SK-N-SH (cell line): ENCODE measurements at regions not wholly inside any gene's neighbourhood (a gene's known extent, or its start where the extent isn't known, plus 50 kb on each side); places are given as distances from the start of the nearest gene placed in this dataset.

Source experiments
- CTCF ChIA-PET: fragments of 300-600, 350-600 bp; formaldehyde crosslinking; extraction: SDS; loops from one replicate; lab custom pipeline; 2021; lab: Yijun Ruan, JAX
- POLR2A ChIA-PET: fragments of 350-600 bp; sonication (Branson Sonifier 250); formaldehyde crosslinking; extraction: SDS; loops from one replicate; lab custom pipeline; 2020; ENCODE audit warnings: antibody characterized with exemption, inconsistent platforms; lab: Yijun Ruan, JAX
- DNase-seq: peaks from one replicate; pipeline ENCODE4 v3.0.0; 2012
- H2AFZ ChIP-seq: fragments of 200-600 bp; sonication (generic); 2 replicates; pipeline ENCODE4 v1.8.1; 2016; ENCODE audit warnings: antibody characterized with exemption, mild to moderate bottlenecking, low read depth
- H3F3A ChIP-seq: fragments of 200-600 bp; sonication (generic); replicated peaks from 2 replicates; pipeline ENCODE3; 2016; ENCODE audit warnings: antibody characterized with exemption, mild to moderate bottlenecking; ENCODE audit not compliant: insufficient read depth
- H3K27ac ChIP-seq, 2 experiments: fragments of 200-500 bp in 1 of 2; fragments of 200-600 bp in 1 of 2; sonication (Bioruptor generic) in 1 of 2; sonication (generic), shearing (Covaris generic) in 1 of 2; 2 replicates each; pipeline versions ENCODE4 v1.5.1 to v1.6.1; 2014 to 2016; ENCODE audit warnings: low read depth in 2 of 2, inconsistent platforms in 1 of 2, low read length in 1 of 2, mild to moderate bottlenecking in 1 of 2, mixed read lengths in 1 of 2
- H3K27me3 ChIP-seq: fragments of 200-600 bp; sonication (generic), shearing (Covaris generic); 2 replicates; pipeline ENCODE4 v1.6.1; 2016; ENCODE audit warnings: mixed run types; ENCODE audit not compliant: insufficient read depth
- H3K36me3 ChIP-seq, 2 experiments: fragments of 200-500 bp in 1 of 2; fragments of 200-600 bp in 1 of 2; sonication (Bioruptor generic) in 1 of 2; sonication (generic) in 1 of 2; replicated peaks in 1 of 2; 2 replicates each; pipeline versions ENCODE3 to v1.5.1; 2014 to 2016; ENCODE audit warnings: low read length in 1 of 2, mild to moderate bottlenecking in 1 of 2; ENCODE audit not compliant: insufficient read depth in 2 of 2, control insufficient read depth in 1 of 2
- H3K4me1 ChIP-seq, 2 experiments: fragments of 200-500 bp in 1 of 2; fragments of 200-600 bp in 1 of 2; sonication (Bioruptor generic) in 1 of 2; sonication (generic), shearing (Covaris generic) in 1 of 2; 2 replicates each; pipeline versions ENCODE4 v1.5.1 to v1.6.1; 2014 to 2016; ENCODE audit warnings: low read depth in 1 of 2, low read length in 1 of 2, mixed run types in 1 of 2; ENCODE audit not compliant: insufficient read depth in 2 of 2, control insufficient read depth in 1 of 2
- H3K4me2 ChIP-seq: fragments of 200-600 bp; sonication (generic), shearing (Covaris generic); 2 replicates; pipeline ENCODE4 v1.6.1; 2017; ENCODE audit warnings: mixed run types
- H3K4me3 ChIP-seq, 2 experiments: fragments of 200-500 bp in 1 of 2; fragments of 200-600 bp in 1 of 2; sonication (Bioruptor generic) in 1 of 2; sonication (generic), shearing (Covaris generic) in 1 of 2; 2 replicates each; pipeline versions ENCODE4 v1.5.1 to v1.8.1; 2014 to 2016; ENCODE audit warnings: low read depth in 2 of 2, inconsistent platforms in 1 of 2, low read length in 1 of 2, mild to moderate bottlenecking in 1 of 2, mixed read lengths in 1 of 2, moderate library complexity in 1 of 2
- H3K79me2 ChIP-seq: fragments of 200-600 bp; sonication (generic); 2 replicates; pipeline ENCODE4 v1.8.1; 2017; ENCODE audit warnings: mild to moderate bottlenecking; ENCODE audit not compliant: insufficient read depth
- H3K9ac ChIP-seq: fragments of 200-600 bp; sonication (generic); 2 replicates; pipeline ENCODE4 v1.6.1; 2017; ENCODE audit warnings: mixed run types
- H3K9me2 ChIP-seq: fragments of 200-600 bp; sonication (generic); 2 replicates; pipeline ENCODE4 v1.6.1; 2017; ENCODE audit warnings: mixed run types
- H3K9me3 ChIP-seq: fragments of 200-600 bp; sonication (generic); 2 replicates; pipeline ENCODE4 v1.6.1; 2017; ENCODE audit warnings: mixed run types, mild to moderate bottlenecking, moderate library complexity
- H4K20me1 ChIP-seq: fragments of 200-600 bp; sonication (generic); 2 replicates; pipeline ENCODE4 v1.6.1; 2017; ENCODE audit warnings: mild to moderate bottlenecking, mixed run types; ENCODE audit not compliant: insufficient read depth
- EP300 ChIP-seq, 2 experiments: IDR thresholded peaks; 2 replicates each; pipeline versions ENCODE4 v1.4.0 to v1.6.1; 2012; ENCODE audit warnings: borderline replicate concordance in 1 of 2, low read depth in 1 of 2, low read length in 1 of 2
- EZH2phosphoT487 ChIP-seq: fragments of 200-600 bp; sonication (generic); IDR thresholded peaks from 2 replicates; pipeline ENCODE4 v1.6.1; 2017; ENCODE audit warnings: low read depth, mixed run types, mild to moderate bottlenecking, antibody characterized with exemption, moderate library complexity, borderline replicate concordance
- FOSL2 ChIP-seq: IDR thresholded peaks from 2 replicates; pipeline ENCODE4 v1.4.0; 2012; ENCODE audit warnings: low read depth, mild to moderate bottlenecking, moderate library complexity, borderline replicate concordance
- FOXJ3 ChIP-seq: sonication (generic); formaldehyde crosslinking; IDR thresholded peaks from 2 replicates; pipeline ENCODE4 v1.5.1; 2020; ENCODE audit warnings: mild to moderate bottlenecking, missing genetic modification reagents
- FOXM1 ChIP-seq: IDR thresholded peaks from 2 replicates; pipeline ENCODE4 v1.4.0; 2012; ENCODE audit warnings: low read depth, mild to moderate bottlenecking
- GATA2 ChIP-seq: sonication (generic); formaldehyde crosslinking; IDR thresholded peaks from 2 replicates; pipeline ENCODE4 v1.5.0; 2020; ENCODE audit warnings: mild to moderate bottlenecking, missing genetic modification reagents
- JUND ChIP-seq: IDR thresholded peaks from 2 replicates; pipeline ENCODE4 v1.4.0; 2012
- MXI1 ChIP-seq: IDR thresholded peaks from 2 replicates; pipeline ENCODE4 v1.6.1; 2012; ENCODE audit warnings: mild to moderate bottlenecking, low read depth, low read length, improper control_type of control experiment
- NFIC ChIP-seq: IDR thresholded peaks from 2 replicates; pipeline ENCODE4 v1.4.0; 2012; ENCODE audit warnings: borderline replicate concordance
- RCOR1 ChIP-seq: fragments of 150-350 bp; IDR thresholded peaks from 2 replicates; pipeline ENCODE4 v1.6.1; 2017; ENCODE audit warnings: antibody characterized with exemption, low read length
- RFX5 ChIP-seq: IDR thresholded peaks from 2 replicates; pipeline ENCODE4 v1.6.1; 2012; ENCODE audit warnings: mild to moderate bottlenecking, improper control_type of control experiment, low read length
- TAF1 ChIP-seq: IDR thresholded peaks from 2 replicates; pipeline ENCODE4 v1.6.1; 2012; ENCODE audit warnings: low read depth, mild to moderate bottlenecking, low read length, moderate library complexity, borderline replicate concordance
- TCF12 ChIP-seq: IDR thresholded peaks from 2 replicates; pipeline ENCODE4 v1.4.0; 2012
- WGBS: methylation state at CpG from one replicate; pipeline ENCODE4 v1.1.6; 2017; ENCODE audit warnings: low lambda C conversion rate; 5-methylcytosine and 5-hydroxymethylcytosine counted together
- TF ChIP-seq, protein P1 (sequence below): fragments of 150-350 bp; IDR thresholded peaks from 2 replicates; pipeline ENCODE4 v1.6.1; 2017; ENCODE audit warnings: antibody characterized with exemption, low read length, low read depth, borderline replicate concordance
- TF ChIP-seq, protein P2 (sequence below): fragments of 150-350 bp; IDR thresholded peaks from 2 replicates; pipeline ENCODE4 v1.6.1; 2016; ENCODE audit warnings: mild to moderate bottlenecking, low read depth, low read length
- TF ChIP-seq, protein P3 (sequence below): fragments of 200-600 bp; sonication (generic); IDR thresholded peaks from 2 replicates; pipeline ENCODE4 v1.6.1; 2017; ENCODE audit warnings: antibody characterized with exemption, mild to moderate bottlenecking, moderate library complexity

DNA sequence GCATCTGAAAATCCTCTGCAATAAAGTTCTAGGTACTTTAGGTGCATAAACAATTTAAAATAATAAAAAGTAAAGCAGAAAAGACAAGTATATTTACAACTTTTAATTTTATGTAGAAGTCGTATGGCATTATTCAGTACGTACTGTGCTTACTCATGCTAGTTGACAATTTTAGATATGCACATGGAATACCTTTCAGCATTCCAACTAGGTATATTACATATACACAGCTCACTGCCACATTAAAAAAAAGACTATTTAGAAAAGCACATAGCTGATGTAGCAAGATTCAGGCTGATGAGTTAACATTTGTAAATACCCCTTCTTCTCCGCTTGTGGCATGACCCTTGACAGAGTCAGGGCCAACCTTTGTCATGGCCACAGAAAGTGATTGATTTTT, 171.2 kb downstream of the FBXO15 start:
- ChIA-PET CTCF (no interaction called here), POLR2A (no interaction called here)
- Histone ChIP-seq H3K36me3 (no peaks in the 10 kb centered on the region), H3K9ac (no peak overlapping the region), H3K79me2 (no peaks in the 10 kb centered on the region), H3K27me3 (peaks cover 27% of the 10 kb centered on the region; the same call in 1 of the 2 replicates), H3F3A (no peaks in the 10 kb centered on the region), H3K4me1 (no peaks in the 10 kb centered on the region), H3K27ac (no peak overlapping the region), H3K4me3 (no peak overlapping the region), H3K4me2 (no peak overlapping the region), H3K9me2 (no peaks in the 10 kb centered on the region), H2AFZ (no peak overlapping the region), H3K9me3 (no peaks in the 10 kb centered on the region), H4K20me1 (no peaks in the 10 kb centered on the region)
- no peak for TF ChIP-seq NFIC
- TF ChIP-seq RFX5 = no peak
- TF ChIP-seq RCOR1 = no peak
- no peak for TF ChIP-seq EP300 (IDR thresholded peaks at IDR 0.05; ENCODE audit: borderline replicate concordance in 1 of 2, low read depth in 1 of 2, low read length in 1 of 2)
- no peak for TF ChIP-seq TAF1
- no peak for TF ChIP-seq TCF12
- TF ChIP-seq, protein P1, sequence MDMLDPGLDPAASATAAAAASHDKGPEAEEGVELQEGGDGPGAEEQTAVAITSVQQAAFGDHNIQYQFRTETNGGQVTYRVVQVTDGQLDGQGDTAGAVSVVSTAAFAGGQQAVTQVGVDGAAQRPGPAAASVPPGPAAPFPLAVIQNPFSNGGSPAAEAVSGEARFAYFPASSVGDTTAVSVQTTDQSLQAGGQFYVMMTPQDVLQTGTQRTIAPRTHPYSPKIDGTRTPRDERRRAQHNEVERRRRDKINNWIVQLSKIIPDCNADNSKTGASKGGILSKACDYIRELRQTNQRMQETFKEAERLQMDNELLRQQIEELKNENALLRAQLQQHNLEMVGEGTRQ = no peak
- no peak for TF ChIP-seq FOSL2
- TF ChIP-seq, protein P2, sequence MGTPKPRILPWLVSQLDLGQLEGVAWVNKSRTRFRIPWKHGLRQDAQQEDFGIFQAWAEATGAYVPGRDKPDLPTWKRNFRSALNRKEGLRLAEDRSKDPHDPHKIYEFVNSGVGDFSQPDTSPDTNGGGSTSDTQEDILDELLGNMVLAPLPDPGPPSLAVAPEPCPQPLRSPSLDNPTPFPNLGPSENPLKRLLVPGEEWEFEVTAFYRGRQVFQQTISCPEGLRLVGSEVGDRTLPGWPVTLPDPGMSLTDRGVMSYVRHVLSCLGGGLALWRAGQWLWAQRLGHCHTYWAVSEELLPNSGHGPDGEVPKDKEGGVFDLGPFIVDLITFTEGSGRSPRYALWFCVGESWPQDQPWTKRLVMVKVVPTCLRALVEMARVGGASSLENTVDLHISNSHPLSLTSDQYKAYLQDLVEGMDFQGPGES = no peak
- no peak for TF ChIP-seq FOXJ3
- TF ChIP-seq JUND = no peak
- no peak for TF ChIP-seq FOXM1
- TF ChIP-seq MXI1 = no peak
- TF ChIP-seq, protein P3, sequence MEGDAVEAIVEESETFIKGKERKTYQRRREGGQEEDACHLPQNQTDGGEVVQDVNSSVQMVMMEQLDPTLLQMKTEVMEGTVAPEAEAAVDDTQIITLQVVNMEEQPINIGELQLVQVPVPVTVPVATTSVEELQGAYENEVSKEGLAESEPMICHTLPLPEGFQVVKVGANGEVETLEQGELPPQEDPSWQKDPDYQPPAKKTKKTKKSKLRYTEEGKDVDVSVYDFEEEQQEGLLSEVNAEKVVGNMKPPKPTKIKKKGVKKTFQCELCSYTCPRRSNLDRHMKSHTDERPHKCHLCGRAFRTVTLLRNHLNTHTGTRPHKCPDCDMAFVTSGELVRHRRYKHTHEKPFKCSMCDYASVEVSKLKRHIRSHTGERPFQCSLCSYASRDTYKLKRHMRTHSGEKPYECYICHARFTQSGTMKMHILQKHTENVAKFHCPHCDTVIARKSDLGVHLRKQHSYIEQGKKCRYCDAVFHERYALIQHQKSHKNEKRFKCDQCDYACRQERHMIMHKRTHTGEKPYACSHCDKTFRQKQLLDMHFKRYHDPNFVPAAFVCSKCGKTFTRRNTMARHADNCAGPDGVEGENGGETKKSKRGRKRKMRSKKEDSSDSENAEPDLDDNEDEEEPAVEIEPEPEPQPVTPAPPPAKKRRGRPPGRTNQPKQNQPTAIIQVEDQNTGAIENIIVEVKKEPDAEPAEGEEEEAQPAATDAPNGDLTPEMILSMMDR = no peak
- DNase-seq = no peak
- 14% methylated on average over 3 of the region's 3 CpGs for WGBS

DNA sequence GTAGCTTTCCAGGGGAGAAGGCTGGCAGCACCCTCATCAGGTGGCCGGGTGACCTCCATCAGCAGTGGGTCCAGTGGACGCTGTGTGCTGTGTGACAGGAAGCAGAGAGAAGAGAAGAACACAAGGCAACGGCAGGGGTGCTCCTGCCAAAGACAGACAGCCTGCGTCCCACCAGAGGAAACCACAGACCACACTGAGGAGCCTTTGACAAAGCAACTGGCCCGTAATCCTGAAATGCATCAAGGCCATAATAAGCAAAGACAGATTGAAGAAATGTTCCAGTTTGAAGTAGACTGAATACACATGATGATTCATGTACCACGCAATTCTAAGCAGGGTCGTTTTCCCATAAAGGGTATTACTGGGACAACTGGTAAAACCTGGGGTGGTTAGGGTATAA, 172.4 kb downstream of the FBXO15 start:
- TF ChIP-seq FOXM1 = no peak
- TF ChIP-seq EZH2phosphoT487 = no peak
- TF ChIP-seq GATA2 = no peak

More for the DNA sequence above, 172.4 kb downstream of the FBXO15 start:
- H3K4me1 ChIP-seq = no peaks in the 10 kb centered on the region
- H3K9me2 ChIP-seq = no peaks in the 10 kb centered on the region
- H3K9ac ChIP-seq = no peak overlapping the region
- H3K9me3 ChIP-seq = no peaks in the 10 kb centered on the region
- H3K36me3 ChIP-seq = no peaks in the 10 kb centered on the region
- H3K4me2 ChIP-seq = no peak overlapping the region
- no peak overlapping the region for H3K4me3 ChIP-seq
- H4K20me1 ChIP-seq = no peaks in the 10 kb centered on the region
- 1% methylated on average over 7 of the region's 7 CpGs for WGBS
- H2AFZ ChIP-seq = no peak overlapping the region
- ChIA-PET POLR2A (no interaction called here), CTCF (no interaction called here)
- H3K27ac ChIP-seq = no peak overlapping the region
- H3K79me2 ChIP-seq = no peaks in the 10 kb centered on the region
- H3F3A ChIP-seq = no peaks in the 10 kb centered on the region
- DNase-seq = no peak
- peaks cover 27% of the 10 kb centered on the region; the same call in 1 of the 2 replicates for H3K27me3 ChIP-seq
